ENCODE measurements at regions not wholly inside any gene's neighbourhood (a gene's known extent, or its start where the extent isn't known, plus 50 kb on each side); places are given as distances from the start of the nearest gene placed in this dataset.

DNA sequence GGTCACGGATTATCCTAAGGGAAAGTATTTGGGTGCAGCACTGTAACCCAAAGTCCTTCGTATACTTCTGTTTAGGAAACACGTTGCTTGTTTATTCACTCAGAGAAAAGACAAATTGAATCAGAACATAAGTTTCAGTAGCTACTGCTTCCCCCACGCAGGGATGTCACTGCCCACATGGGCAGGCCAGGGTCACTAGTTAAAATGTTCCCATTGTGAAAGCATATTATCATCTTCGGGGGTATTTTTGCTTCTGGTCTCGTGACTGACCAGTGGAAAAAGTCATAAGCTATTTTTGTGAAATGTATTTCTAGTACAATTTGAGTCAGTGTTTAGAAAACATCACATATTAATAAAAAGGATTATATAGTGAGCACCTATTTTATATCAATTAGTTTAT, 377.8 kb downstream of the PCDH7 start:
- TF ChIP-seq, protein P1, sequence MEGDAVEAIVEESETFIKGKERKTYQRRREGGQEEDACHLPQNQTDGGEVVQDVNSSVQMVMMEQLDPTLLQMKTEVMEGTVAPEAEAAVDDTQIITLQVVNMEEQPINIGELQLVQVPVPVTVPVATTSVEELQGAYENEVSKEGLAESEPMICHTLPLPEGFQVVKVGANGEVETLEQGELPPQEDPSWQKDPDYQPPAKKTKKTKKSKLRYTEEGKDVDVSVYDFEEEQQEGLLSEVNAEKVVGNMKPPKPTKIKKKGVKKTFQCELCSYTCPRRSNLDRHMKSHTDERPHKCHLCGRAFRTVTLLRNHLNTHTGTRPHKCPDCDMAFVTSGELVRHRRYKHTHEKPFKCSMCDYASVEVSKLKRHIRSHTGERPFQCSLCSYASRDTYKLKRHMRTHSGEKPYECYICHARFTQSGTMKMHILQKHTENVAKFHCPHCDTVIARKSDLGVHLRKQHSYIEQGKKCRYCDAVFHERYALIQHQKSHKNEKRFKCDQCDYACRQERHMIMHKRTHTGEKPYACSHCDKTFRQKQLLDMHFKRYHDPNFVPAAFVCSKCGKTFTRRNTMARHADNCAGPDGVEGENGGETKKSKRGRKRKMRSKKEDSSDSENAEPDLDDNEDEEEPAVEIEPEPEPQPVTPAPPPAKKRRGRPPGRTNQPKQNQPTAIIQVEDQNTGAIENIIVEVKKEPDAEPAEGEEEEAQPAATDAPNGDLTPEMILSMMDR (IDR thresholded peaks at IDR 0.05): no peak
- no peak for TF ChIP-seq POLR2A (IDR thresholded peaks at IDR 0.05)
- Histone ChIP-seq H3K9me3 (replicated peaks in 1 of 3) (no peaks in the 10 kb centered on the region), H3K4me3 (no peak overlapping the region), H3K36me3 (replicated peaks in 1 of 2) (no peaks in the 10 kb centered on the region), H3K27me3 (no peaks in the 10 kb centered on the region), H3K27ac (no peak overlapping the region), H3K4me1 (replicated peaks in 1 of 2) (no peaks in the 10 kb centered on the region)
- intact Hi-C loops (cut with DNase I): no loop called here
- 65 to 80% (median 66%) methylated on average over 6 of the region's 6 CpGs for WGBS, 4 donors
- no peak for DNase-seq

DNA sequence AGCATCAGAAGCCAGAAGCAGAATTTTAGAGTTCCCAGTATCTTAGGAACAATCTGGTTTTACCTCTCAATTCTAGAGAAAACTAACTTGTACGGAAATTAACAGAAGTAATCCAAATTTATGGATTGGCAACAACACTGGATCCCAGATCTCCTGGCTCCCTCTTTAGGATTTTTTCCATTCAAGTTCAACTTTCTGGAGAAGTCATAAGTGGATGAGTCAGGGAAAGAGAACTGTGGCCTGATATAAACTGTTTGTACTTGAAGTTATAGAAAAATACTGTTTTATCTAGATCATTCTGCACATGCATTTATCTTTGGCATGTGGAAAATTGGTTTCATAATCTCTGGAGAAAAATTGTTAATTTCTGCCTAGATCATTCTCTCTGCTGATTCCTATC, 380.4 kb downstream of the PCDH7 start:
- WGBS, 4 donors: 58 to 73% (median 67%) methylated on average over 1 of the region's 1 CpG
- no peaks in the 10 kb centered on the region for H3K27me3 ChIP-seq
- H3K4me1 ChIP-seq (replicated peaks in 1 of 2): no peaks in the 10 kb centered on the region
- no peak overlapping the region for H3K4me3 ChIP-seq
- no peaks in the 10 kb centered on the region for H3K9me3 ChIP-seq (replicated peaks in 1 of 3)
- H3K27ac ChIP-seq: no peak overlapping the region
- TF ChIP-seq, protein P1 (IDR thresholded peaks at IDR 0.05): no peak
- no peak for TF ChIP-seq POLR2A (IDR thresholded peaks at IDR 0.05)
- intact Hi-C loops (cut with DNase I): no loop called here
- DNase-seq: no peak
- no peaks in the 10 kb centered on the region for H3K36me3 ChIP-seq (replicated peaks in 1 of 2)

DNA sequence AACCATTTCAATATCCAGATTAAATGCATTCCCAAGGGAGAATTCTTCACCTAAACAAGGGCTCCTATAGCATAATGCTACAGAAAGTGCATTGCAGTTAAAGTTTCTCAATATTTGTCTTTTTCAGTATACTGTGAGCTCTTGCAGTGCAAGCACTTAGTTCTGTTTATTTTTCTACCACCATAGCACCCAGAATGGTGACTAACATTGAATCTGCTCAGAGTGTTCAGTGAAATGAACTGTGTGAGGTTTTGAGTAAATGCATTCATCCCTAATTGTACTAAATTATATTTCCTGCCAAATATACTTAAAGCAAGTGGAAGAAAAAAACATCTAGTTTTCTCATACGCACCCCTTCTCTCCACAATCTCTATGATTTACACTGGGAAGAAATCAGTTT, 383.9 kb downstream of the PCDH7 start:
- Histone ChIP-seq H3K36me3 (replicated peaks in 1 of 2) (no peaks in the 10 kb centered on the region), H3K4me3 (no peak overlapping the region), H3K4me1 (replicated peaks in 1 of 2) (no peaks in the 10 kb centered on the region), H3K27me3 (no peaks in the 10 kb centered on the region), H3K27ac (no peak overlapping the region), H3K9me3 (replicated peaks in 1 of 3) (no peaks in the 10 kb centered on the region)
- no peak for DNase-seq
- TF ChIP-seq, protein P1 (IDR thresholded peaks at IDR 0.05): no peak
- no peak for TF ChIP-seq POLR2A (IDR thresholded peaks at IDR 0.05)
- WGBS, 4 donors: 58 to 81% (median 72%) methylated on average over 1 of the region's 1 CpG
- intact Hi-C loops (cut with DNase I): no loop called here

DNA sequence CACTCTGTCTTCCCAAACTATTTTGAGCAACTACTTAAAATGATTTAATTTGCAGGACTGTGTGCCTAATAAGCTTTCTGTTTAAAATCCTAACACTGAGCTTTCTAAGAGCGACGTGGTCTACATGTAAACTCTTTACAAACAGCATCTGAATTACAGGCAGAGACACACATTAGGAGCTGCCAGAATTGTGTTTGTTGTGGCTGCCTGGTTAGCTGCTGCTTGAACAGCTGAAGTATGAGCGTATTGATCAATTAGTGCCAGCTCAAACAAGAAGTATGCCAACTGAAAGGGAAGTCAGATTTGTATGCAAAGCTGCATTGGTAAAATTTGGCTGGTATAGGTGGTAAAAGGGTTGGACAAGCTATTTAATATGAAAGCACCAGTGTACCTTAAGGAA, 384.4 kb downstream of the PCDH7 start:
- intact Hi-C loops (cut with DNase I): no loop called here
- no peak for DNase-seq
- H3K27me3 ChIP-seq: no peaks in the 10 kb centered on the region
- no peaks in the 10 kb centered on the region for H3K4me1 ChIP-seq (replicated peaks in 1 of 2)
- no peak overlapping the region for H3K4me3 ChIP-seq
- H3K9me3 ChIP-seq (replicated peaks in 1 of 3): no peaks in the 10 kb centered on the region
- TF ChIP-seq, protein P1 (IDR thresholded peaks at IDR 0.05): no peak
- no peak for TF ChIP-seq POLR2A (IDR thresholded peaks at IDR 0.05)
- WGBS, 4 donors: 59 to 74% (median 66%) methylated on average over 3 of the region's 3 CpGs
- H3K27ac ChIP-seq: no peak overlapping the region
- no peaks in the 10 kb centered on the region for H3K36me3 ChIP-seq (replicated peaks in 1 of 2)

All from adrenal gland (tissue), 9 donors.